ENCODE measurements at regions not wholly inside any gene's neighbourhood (a gene's known extent, or its start where the extent isn't known, plus 50 kb on each side); places are given as distances from the start of the nearest gene placed in this dataset.

GRCh38 chr6:16911088-16911487 is 149.8 kb upstream of the ATXN1 start:
- H3K4me2 ChIP-seq (ENCODE audit: insufficient read depth, low read length): no peak overlapping the region
- no peaks in the 10 kb centered on the region for H4K20me1 ChIP-seq (replicated peaks; ENCODE audit: control insufficient read depth, insufficient read depth, low read length)
- WGBS (ENCODE audit: insufficient coverage, low coverage, missing lambda C conversion rate): 2% methylated on average over 3 of the region's 3 CpGs
- H3K27me3 ChIP-seq (ENCODE audit: control insufficient read depth in 2 of 2, insufficient read depth in 2 of 2, low read length in 2 of 2): no peaks in the 10 kb centered on the region
- intact Hi-C loops (cut with micrococcal nuclease) (no loop called here), in situ Hi-C loops (cut with MboI) (no loop called here)
- DNase-seq (ENCODE audit: extremely low read depth in 1 of 4, low spot score in 3 of 4): no peak
- no peak for ATAC-seq
- H3K36me3 ChIP-seq (ENCODE audit: control insufficient read depth, insufficient read depth, low read length): no peaks in the 10 kb centered on the region
- no peaks in the 10 kb centered on the region for H3K4me1 ChIP-seq (replicated peaks in 1 of 2; ENCODE audit: control insufficient read depth in 2 of 2, insufficient read depth in 2 of 2, low read length in 2 of 2)
- H3K9ac ChIP-seq (ENCODE audit: insufficient read depth in 1 of 2, low read depth in 2 of 2, low read length in 2 of 2): no peak overlapping the region
- no peak overlapping the region for H3K27ac ChIP-seq (ENCODE audit: extremely low read depth, low read depth, low read length)
- ChIA-PET POLR2A (interaction anchor here (0.6 kb wide), 1 partner anchor 396 kb away, joined by 4 read pairs; no protein-coding TSS in a partner anchor), CTCF (ENCODE audit: low intra/inter-chr PET ratio) (no interaction called here)
- H3K4me3 ChIP-seq: no peak overlapping the region
- no peak for FAIRE-seq
- no peaks in the 10 kb centered on the region for H3K9me1 ChIP-seq (ENCODE audit: control insufficient read depth, insufficient read depth, low read length)
- H3K79me2 ChIP-seq (ENCODE audit: control insufficient read depth, insufficient read depth, low read length): no peaks in the 10 kb centered on the region
- no peak overlapping the region for H2AFZ ChIP-seq (ENCODE audit: low read depth, low read length)
- BruUV-seq (replicated peaks): no TSS peak
- no peaks in the 10 kb centered on the region; the same call in 1 of the 2 replicates for H3K9me3 ChIP-seq (replicated peaks; ENCODE audit: control insufficient read depth, insufficient read depth, low read depth, low read length)
- TF ChIP-seq DNMT1 (IDR thresholded peaks at IDR 0.05) (no peak), ELF2 (CRISPR knock-in tag; IDR thresholded peaks at IDR 0.05) (no peak), DLX4 (CRISPR knock-in tag; IDR thresholded peaks at IDR 0.05) (no peak), ZNF592 (IDR thresholded peaks at IDR 0.05) (no peak), MYC (IDR thresholded peaks at IDR 0.05; ENCODE audit: low read depth, low read length) (no peak), MYC (CRISPR knock-in tag; IDR thresholded peaks at IDR 0.05; ENCODE audit: borderline replicate concordance, low read depth) (no peak), ZNF699 (CRISPR knock-in tag; IDR thresholded peaks at IDR 0.05; ENCODE audit: insufficient replicate concordance) (no peak), NFIX (CRISPR knock-in tag; IDR thresholded peaks at IDR 0.05; ENCODE audit: low read depth) (no peak), HMG20B (CRISPR knock-in tag; IDR thresholded peaks at IDR 0.05) (no peak), BACH1 (tag; IDR thresholded peaks at IDR 0.05) (no peak), CTCF (IDR thresholded peaks at IDR 0.05 in 2 of 3, conservative IDR thresholded peaks at IDR 0.05 in 1 of 3; ENCODE audit: insufficient read depth in 2 of 3, low read depth in 1 of 3, low read length in 3 of 3) (no peak), ZNF121 (CRISPR knock-in tag; conservative IDR thresholded peaks at IDR 0.05) (no peak), SREBF2 (CRISPR knock-in tag; IDR thresholded peaks at IDR 0.05) (no peak), TEAD4 (IDR thresholded peaks at IDR 0.05; ENCODE audit: low read length) (no peak), TEAD4 (CRISPR knock-in tag; IDR thresholded peaks at IDR 0.05; ENCODE audit: borderline replicate concordance) (no peak), SP1 (CRISPR knock-in tag; IDR thresholded peaks at IDR 0.05) (no peak), SMARCA4 (IDR thresholded peaks at IDR 0.05) (no peak)

Data from K562 (cell line).